PC-3 (cell line): ENCODE measurements at regions not wholly inside any gene's neighbourhood (a gene's known extent, or its start where the extent isn't known, plus 50 kb on each side); places are given as distances from the start of the nearest gene placed in this dataset.

ENCODE experiments used
- ATAC-seq: fragments of 200-7000 bp; cut with Tn5 transposase; 2 replicates; pipeline ENCODE4 v1.9.1; 2020; ENCODE audit warnings: mild to moderate bottlenecking, moderate library complexity
- BruUV-seq: library from RNA; stranded (reverse); fragments of 400-500 nt; replicated peaks from 2 replicates; lab custom pipeline; 2021; lab: Mats Ljungman, UMichigan
- CTCF ChIA-PET: fragments of 300-600 bp; sonication (Branson Sonifier 250); formaldehyde crosslinking; loops from one replicate; lab custom pipeline; 2022; ENCODE audit warnings: antibody characterized with exemption; lab: Charles Lee
- POLR2A ChIA-PET: fragments of 300-600 bp; sonication (Branson Sonifier 250); formaldehyde crosslinking; loops from one replicate; lab custom pipeline; 2022; ENCODE audit warnings: antibody characterized with exemption; ENCODE audit not compliant: unreplicated experiment; lab: Charles Lee
- DNase-seq: peaks from one replicate; pipeline ENCODE4 v3.0.0-alpha.2; 2015
- H2AFZ ChIP-seq: fragments of 300-600 bp; sonication (generic); 2 replicates; pipeline ENCODE4 v1.6.0; 2016; ENCODE audit warnings: antibody characterized with exemption, low read length
- H3F3A ChIP-seq: fragments of 300-600 bp; sonication (generic); one replicate; pipeline ENCODE4 v1.6.0; 2017; ENCODE audit warnings: antibody characterized with exemption, low read length, control low read depth, mild to moderate bottlenecking; ENCODE audit not compliant: unreplicated experiment
- H3K27ac ChIP-seq: fragments of 300-600 bp; sonication (generic); 2 replicates; pipeline ENCODE4 v1.5.1; 2016; ENCODE audit warnings: mild to moderate bottlenecking, low read length
- H3K27me3 ChIP-seq: fragments of 300-600 bp; sonication (generic); 2 replicates; pipeline ENCODE4 v1.6.1; 2016; ENCODE audit warnings: low read length, mixed read lengths
- H3K36me3 ChIP-seq: fragments of 300-600 bp; sonication (generic); 2 replicates; pipeline ENCODE4 v1.6.1; 2016; ENCODE audit warnings: low read depth, mixed run types, low read length, mixed read lengths
- H3K4me1 ChIP-seq: fragments of 300-600 bp; sonication (generic); 2 replicates; pipeline ENCODE4 v1.5.1; 2016; ENCODE audit warnings: low read length; ENCODE audit not compliant: insufficient read depth
- H3K4me2 ChIP-seq: fragments of 300-600 bp; sonication (generic); 2 replicates; pipeline ENCODE4 v1.6.0; 2016; ENCODE audit warnings: low read length
- H3K4me3 ChIP-seq: fragments of 300-600 bp; sonication (generic); 2 replicates; pipeline ENCODE4 v1.5.1; 2016; ENCODE audit warnings: mild to moderate bottlenecking, low read length, mixed read lengths
- H3K79me2 ChIP-seq: fragments of 300-600 bp; sonication (generic); 2 replicates; pipeline ENCODE4 v1.6.1; 2017; ENCODE audit warnings: low read length, mixed read lengths
- H3K9ac ChIP-seq: fragments of 300-600 bp; sonication (generic); 2 replicates; pipeline ENCODE4 v1.6.0; 2016; ENCODE audit warnings: mild to moderate bottlenecking, low read length
- H3K9me2 ChIP-seq: fragments of 300-600 bp; sonication (generic); replicated peaks from 2 replicates; pipeline ENCODE4 v1.6.1; 2016; ENCODE audit warnings: mixed run types, low read length, mixed read lengths
- H3K9me3 ChIP-seq: fragments of 300-600 bp; sonication (generic); 2 replicates; pipeline ENCODE4 v1.6.1; 2016; ENCODE audit warnings: low read length, mixed read lengths
- H4K20me1 ChIP-seq: fragments of 300-600 bp; sonication (generic); 2 replicates; pipeline ENCODE4 v1.6.1; 2016; ENCODE audit warnings: low read length, mixed read lengths
- CTCF ChIP-seq: fragments of 300-600 bp; sonication (generic); conservative IDR thresholded peaks from 2 replicates; pipeline ENCODE4 v1.5.1; 2017; ENCODE audit warnings: antibody characterized with exemption, low read depth, mild to moderate bottlenecking, low read length
- EZH2 ChIP-seq: fragments of 300-600 bp; sonication (generic); IDR thresholded peaks from one replicate; pipeline ENCODE4 v1.6.1; 2017; ENCODE audit warnings: antibody characterized with exemption, mild to moderate bottlenecking, low read length; ENCODE audit not compliant: unreplicated experiment
- EZH2phosphoT487 ChIP-seq: fragments of 300-600 bp; sonication (generic); IDR thresholded peaks from 2 replicates; pipeline ENCODE4 v1.6.1; 2018; ENCODE audit warnings: mild to moderate bottlenecking, antibody characterized with exemption, low read length, borderline replicate concordance
- intact Hi-C: fragments of 100-400 bp; cut with micrococcal nuclease; formaldehyde crosslinking; loops from 2 replicates; pipeline ENCODE4 v1.9.0; 2023

- H3K4me1 ChIP-seq: no peaks in the 10 kb centered on the region
- TF ChIP-seq CTCF (no peak), EZH2 (no peak), EZH2phosphoT487 (no peak)
- ATAC-seq (no peak), DNase-seq (no peak)
- no peaks in the 10 kb centered on the region for H3F3A ChIP-seq
- no peak overlapping the region for H3K27ac ChIP-seq
- no peak overlapping the region for H3K4me2 ChIP-seq
- no peaks in the 10 kb centered on the region for H4K20me1 ChIP-seq
- H2AFZ ChIP-seq: no peak overlapping the region
- POLR2A ChIA-PET: no interaction called here
- no peaks in the 10 kb centered on the region for H3K27me3 ChIP-seq
- no peaks in the 10 kb centered on the region for H3K9me3 ChIP-seq
- CTCF ChIA-PET: no interaction called here
- no TSS peak for BruUV-seq
- intact Hi-C loops: no loop called here
- H3K79me2 ChIP-seq: no peaks in the 10 kb centered on the region
- no peak overlapping the region for H3K9ac ChIP-seq
- no peak overlapping the region for H3K4me3 ChIP-seq
- no peaks in the 10 kb centered on the region for H3K36me3 ChIP-seq
- H3K9me2 ChIP-seq: no peaks in the 10 kb centered on the region
Measured at GRCh38 chr18:34590503-34590902, 119.6 kb upstream of the DTNA start.

- Histone ChIP-seq H3K27ac (no peak overlapping the region), H2AFZ (no peak overlapping the region), H3K36me3 (no peaks in the 10 kb centered on the region), H3K9ac (no peak overlapping the region), H3K9me3 (no peaks in the 10 kb centered on the region), H3K27me3 (no peaks in the 10 kb centered on the region), H3F3A (no peaks in the 10 kb centered on the region), H3K79me2 (no peaks in the 10 kb centered on the region), H3K4me3 (no peak overlapping the region), H3K4me1 (no peaks in the 10 kb centered on the region), H3K4me2 (no peak overlapping the region), H4K20me1 (no peaks in the 10 kb centered on the region), H3K9me2 (no peaks in the 10 kb centered on the region)
- TF ChIP-seq EZH2 (no peak), CTCF (no peak), EZH2phosphoT487 (no peak)
- ChIA-PET CTCF (no interaction called here), POLR2A (no interaction called here)
- BruUV-seq: no TSS peak
- no peak for DNase-seq
- ATAC-seq: no peak
- intact Hi-C loops: no loop called here
Measured at GRCh38 chr18:34591920-34592444, 118.1 kb upstream of the DTNA start.

- Histone ChIP-seq H3K27me3 (no peaks in the 10 kb centered on the region), H3K36me3 (no peaks in the 10 kb centered on the region), H2AFZ (no peak overlapping the region), H3K9me3 (no peaks in the 10 kb centered on the region), H3K9me2 (no peaks in the 10 kb centered on the region), H3K79me2 (no peaks in the 10 kb centered on the region), H3K27ac (no peak overlapping the region), H3K4me1 (no peaks in the 10 kb centered on the region), H3F3A (no peaks in the 10 kb centered on the region), H3K4me2 (no peak overlapping the region), H4K20me1 (no peaks in the 10 kb centered on the region), H3K9ac (no peak overlapping the region), H3K4me3 (no peak overlapping the region)
- TF ChIP-seq EZH2 (no peak), CTCF (no peak), EZH2phosphoT487 (no peak)
- DNase-seq (no peak), ATAC-seq (no peak)
- intact Hi-C loops: no loop called here
- ChIA-PET CTCF (no interaction called here), POLR2A (no interaction called here)
- no TSS peak for BruUV-seq
Measured at GRCh38 chr18:34592481-34592880, 117.6 kb upstream of the DTNA start.
